Activated T-helper 1 cell treated with Interleukin-2 at 50 U/mL for 16 hours (primary cell): ENCODE measurements at regions not wholly inside any gene's neighbourhood (a gene's known extent, or its start where the extent isn't known, plus 50 kb on each side); places are given as distances from the start of the nearest gene placed in this dataset.
"Not testable (repeated sequence)": the region's sequence is repeated elsewhere in the genome, so short reads cannot be mapped to it uniquely, and the experiment has no call there.

Experiments
- DNase-seq: peaks from one replicate; pipeline ENCODE4 v3.0.0-alpha.2; 2020; ENCODE audit warnings: low read depth

DNA sequence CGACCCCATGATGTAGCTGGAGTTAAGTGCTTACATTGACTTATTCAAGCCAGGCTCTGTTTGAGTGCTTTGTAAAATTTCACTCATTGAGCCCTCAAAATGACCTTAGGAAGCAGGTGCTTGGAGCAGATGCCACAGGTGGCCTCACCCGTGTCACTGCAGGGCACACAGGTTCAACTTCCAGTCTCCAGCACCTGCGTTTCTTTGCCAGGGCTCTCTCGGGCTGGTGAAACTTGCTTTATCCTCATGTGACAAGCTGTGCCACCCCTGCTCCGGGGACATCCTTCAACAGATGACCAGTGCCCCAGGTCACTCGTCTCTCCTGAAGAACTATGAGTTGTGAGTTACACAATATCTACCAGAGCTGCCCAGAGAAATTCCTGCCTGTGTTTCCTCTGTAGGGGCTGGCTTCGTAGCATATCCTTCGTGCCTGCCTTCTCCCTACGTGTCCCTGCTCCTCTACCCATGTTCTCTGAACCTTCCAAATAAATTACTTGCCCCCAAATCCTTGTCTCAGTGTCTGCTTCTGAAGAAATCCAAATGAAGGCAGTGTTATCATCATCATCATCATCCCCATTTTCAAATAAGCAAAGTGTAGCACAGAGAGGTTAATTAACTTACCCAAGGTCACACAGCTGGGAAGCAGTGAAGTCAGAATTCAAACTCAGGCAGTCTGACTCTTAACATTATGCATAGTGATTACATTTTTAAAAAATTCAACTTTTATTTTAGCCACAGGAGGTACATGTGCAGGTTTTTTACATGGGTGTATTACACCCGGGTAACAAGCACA lies 352.5 kb downstream of the NPIPA8 start:
- no peak for DNase-seq

- DNase-seq = no peak
Observed at GRCh38 chr16:17983114-17983513, 353.4 kb downstream of the NPIPA8 start.

DNA sequence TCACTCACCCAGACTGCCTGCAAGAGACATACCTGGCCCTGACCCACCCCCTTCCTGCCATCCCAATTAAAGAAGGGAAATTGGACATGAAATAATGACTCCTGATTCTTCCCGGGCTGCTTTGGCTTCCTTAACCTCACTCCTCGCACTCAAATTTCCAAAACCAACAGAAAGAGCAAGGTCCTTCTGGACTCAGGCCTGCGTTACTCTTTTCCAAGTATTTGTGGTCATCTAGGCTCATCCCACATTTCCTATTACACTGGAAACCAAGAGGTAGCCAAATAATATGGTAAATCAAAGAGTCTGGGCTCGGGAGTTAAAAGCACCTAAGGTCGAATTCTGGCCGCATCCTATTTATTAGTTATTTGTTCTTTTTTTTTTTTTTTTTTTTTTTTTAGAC lies 359.3 kb downstream of the NPIPA8 start:
- DNase-seq = no peak

DNA sequence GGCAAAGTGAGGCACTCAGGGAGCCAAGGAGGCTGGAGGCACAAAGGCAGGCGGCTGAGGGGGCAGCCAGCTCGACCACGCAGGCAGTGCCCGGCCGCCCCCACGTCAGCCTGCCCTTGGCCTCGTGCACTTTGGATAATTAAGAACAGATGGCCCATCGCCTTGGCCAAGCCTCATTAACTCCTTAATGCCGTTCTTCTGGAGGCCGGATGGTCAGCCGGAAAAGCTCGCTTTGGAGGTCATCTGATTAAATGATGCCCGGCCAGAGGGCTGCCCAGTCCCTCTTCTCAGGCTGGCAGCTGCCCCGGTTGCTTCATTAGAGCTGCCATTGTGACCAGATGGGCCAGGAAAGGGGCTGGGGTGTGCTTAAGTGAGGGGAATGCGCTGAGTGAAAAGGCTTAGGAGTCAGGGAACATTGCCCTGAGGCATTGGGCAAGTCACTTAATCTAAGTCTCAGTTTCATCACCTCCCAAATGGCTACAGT lies 364.0 kb downstream of the NPIPA8 start:
- DNase-seq = no peak

DNA sequence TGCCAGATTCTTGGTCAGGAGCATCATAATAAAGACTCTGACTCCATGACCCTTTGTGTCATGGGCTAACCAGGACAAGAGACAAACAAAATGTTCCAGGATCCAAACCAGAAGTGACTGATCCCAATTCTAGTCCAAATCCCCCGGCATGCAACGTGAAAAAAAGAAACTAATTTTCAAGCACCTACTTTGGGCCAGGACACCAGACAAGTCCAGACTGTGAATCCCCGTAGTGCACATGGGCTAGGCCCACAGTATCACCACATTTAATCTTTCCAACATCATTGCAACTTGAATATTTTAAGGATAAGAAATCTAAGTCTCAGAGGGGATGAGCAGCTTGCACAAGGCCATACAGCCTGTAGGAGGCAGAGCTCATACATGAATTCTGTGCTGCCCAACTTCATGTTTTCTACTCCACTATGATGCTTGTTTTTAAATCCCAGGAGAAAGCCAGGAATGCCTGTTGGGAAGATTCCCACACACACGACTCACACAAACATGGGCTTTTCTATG lies 365.7 kb downstream of the NPIPA8 start:
- no peak for DNase-seq

- no peak for DNase-seq
Observed at GRCh38 chr16:17970157-17970765, 366.3 kb downstream of the NPIPA8 start.

GRCh38 chr16:17965133-17965900 lies 371.2 kb downstream of the NPIPA8 start:
- no peak for DNase-seq

GRCh38 chr16:17964196-17964595 lies 372.3 kb downstream of the NPIPA8 start:
- no peak for DNase-seq

- DNase-seq = no peak
Observed at GRCh38 chr16:17963185-17963836, 373.2 kb downstream of the NPIPA8 start.

DNA sequence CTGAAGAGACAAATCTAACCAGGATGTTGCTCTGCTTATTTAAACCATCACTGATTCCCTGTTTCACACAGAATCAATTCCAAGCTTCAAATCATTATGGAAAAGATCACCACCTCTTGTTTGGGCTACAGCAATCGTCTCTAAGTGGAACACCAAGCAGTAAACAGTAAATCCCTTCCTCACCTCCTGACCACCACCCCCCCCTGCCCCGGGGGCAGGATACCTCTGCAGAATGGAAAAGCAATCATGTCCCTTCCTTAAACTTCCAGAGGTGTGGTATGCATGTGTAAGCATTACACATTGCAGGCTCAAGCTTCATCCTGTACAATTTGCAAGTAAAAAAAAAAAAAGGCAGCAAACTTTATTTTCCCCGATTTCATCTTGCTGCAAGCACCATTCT lies 373.8 kb downstream of the NPIPA8 start:
- DNase-seq = no peak

DNA sequence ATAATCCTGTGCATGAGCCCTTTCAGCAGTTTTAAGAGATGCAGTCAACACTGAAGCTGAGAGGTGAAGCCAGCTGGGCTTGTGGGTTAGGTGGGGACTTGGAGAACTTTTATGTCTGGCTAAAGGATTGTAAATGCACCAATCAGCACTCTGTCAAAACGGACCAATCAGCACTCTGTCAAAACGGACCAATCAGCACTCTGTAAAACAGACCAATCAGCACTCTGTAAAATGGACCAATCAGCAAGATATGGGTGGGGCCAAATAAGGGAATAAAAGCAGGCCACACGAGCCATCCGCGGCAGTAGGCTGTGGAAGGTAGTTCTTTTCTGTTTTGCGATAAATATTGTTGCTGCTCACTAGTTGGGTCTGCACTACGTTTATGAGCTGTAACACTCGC lies 374.7 kb downstream of the NPIPA8 start:
- not testable (repeated sequence) for DNase-seq

GRCh38 chr16:17951378-17951777 lies 385.2 kb downstream of the NPIPA8 start:
- DNase-seq = no peak

DNA sequence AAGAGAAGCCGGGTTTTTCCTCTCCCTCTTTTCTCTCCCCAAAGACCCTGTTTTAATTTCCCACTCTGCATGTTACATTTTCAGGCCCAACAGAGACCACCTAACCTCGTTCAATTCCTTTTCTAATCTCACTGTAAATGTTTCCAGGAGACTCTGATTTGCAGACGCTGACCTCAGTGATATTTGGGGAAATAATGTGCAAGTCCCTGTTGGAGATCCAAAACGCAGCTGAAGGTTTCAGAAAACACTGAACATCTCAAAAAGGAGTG lies 386.6 kb downstream of the NPIPA8 start:
- no peak for DNase-seq

DNA sequence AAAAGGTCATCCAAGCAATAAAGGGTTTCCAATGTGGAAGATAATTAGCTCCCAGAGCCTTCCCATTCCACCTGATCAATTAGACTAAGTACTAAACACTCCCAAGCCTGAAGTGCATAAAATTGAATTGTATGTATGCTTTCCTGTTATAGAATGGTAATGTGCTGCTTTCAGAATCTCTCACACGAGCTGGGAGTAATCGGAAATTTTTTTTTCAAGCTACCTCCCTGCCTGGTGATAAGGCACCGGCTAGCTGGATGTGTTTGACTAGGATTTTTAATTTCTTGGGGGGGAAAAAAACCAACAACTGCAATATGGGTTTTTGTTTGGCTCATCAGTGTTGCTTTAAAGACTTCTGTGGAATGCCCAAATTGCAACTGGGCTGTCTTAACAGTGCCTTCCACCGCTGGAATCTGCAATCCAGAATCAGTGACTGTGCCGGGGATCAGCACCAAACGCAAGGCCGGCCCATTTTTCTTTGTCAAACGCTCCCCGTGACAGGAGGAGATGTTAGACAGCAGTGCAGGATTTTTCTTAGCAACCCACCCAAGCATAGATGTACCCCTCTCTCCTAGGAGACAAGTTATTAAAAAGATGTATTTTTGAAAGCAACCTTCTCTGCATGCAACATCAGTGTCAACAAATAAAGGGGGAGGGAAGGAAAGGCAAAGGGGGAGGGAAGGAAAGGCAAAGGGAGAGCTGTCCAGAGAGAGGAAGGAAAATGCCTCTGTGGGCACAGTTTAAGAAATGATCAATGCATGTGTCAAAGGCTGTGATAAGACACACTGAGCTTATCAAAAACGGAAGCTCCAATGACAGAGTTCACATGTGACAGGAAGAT lies 387.2 kb downstream of the NPIPA8 start:
- DNase-seq = no peak

DNA sequence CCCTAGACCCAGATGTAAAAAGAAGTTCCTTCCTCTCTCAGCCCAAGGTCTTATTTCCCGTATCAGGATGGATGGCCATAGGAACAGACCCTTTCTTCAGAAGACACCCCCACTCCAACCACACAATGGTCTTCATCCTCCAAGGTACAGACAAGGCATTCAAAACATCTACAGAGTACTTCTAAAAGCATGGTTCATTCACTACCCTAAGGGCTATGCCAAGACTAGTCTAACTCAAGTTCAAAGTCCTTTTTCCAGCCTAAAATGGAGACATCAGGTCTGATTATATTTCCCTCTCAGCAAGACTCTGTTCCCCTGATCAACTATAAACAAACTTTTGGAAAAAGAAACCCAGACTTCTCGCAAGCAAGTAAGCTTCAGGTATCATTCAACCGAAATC lies 388.9 kb downstream of the NPIPA8 start:
- no peak for DNase-seq

DNA sequence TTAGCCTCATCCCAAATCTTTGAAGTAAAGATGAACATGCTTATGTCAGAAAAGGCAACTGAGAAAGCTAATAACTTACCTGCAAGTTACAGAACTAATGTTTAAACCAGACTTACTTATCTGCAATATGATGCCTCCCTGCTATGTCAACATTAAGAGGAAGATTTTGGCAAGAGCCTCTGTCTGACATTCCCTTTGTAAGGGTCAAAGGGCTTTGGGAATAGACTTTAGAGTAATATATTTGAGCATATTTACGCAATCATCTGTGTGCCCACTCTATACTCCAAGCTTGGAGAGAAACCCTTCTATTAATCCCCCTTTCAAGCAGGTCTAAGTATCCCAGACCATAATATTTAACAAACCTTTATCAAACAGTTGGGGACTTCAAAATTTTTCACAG lies 389.4 kb downstream of the NPIPA8 start:
- no peak for DNase-seq

GRCh38 chr16:17945080-17945601 lies 391.4 kb downstream of the NPIPA8 start:
- no peak for DNase-seq

DNA sequence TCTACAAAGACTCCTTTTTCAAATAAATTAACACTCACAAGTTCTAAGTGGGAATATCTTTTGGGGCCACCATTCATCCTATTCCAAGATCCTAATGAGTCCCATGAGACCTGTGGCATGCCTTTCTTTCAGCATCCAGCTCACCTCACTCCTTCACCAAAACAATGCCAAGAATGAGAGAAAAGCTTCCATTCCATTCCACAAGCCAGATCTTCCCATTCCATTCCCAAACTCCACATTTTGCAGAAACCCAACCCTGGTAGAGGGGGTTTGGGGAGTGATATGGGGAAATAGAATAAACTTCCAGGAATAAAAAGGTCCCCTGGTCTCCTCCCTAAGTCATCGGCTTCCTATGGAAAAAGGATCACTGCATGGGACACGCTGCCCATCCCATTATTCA lies 392.2 kb downstream of the NPIPA8 start:
- DNase-seq = no peak

DNA sequence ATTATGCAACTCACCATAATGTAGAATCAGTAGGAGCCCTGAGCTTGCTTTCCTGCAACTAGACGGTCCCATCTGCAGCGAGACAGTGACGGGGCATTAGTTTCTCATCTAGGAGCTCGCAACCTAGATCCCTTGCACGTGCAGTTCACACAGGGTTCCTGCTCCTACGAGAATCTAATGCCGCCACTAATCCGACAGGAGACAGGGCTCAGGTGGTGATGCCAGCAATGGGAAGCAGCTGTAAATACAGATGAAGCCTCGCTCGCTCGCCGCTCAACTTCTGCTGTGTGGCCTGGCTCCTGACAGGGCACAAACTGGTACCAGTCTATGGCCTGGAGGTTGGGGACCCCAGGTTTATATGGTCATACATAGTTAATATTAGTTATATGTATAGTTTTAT lies 394.5 kb downstream of the NPIPA8 start:
- DNase-seq = no peak

- no peak for DNase-seq
Observed at GRCh38 chr16:17940584-17941364, 395.8 kb downstream of the NPIPA8 start.

GRCh38 chr16:17939723-17940122 lies 396.8 kb downstream of the NPIPA8 start:
- DNase-seq = no peak
